SU-DHL-6 (cell line): ENCODE measurements at regions not wholly inside any gene's neighbourhood (a gene's known extent, or its start where the extent isn't known, plus 50 kb on each side); places are given as distances from the start of the nearest gene placed in this dataset.

Source experiments
- EZH2phosphoT487 ChIP-seq: fragments of 200-600 bp; sonication (generic), shearing (Covaris generic); conservative IDR thresholded peaks from 2 replicates; pipeline ENCODE4 v1.6.1; 2018; ENCODE audit warnings: mild to moderate bottlenecking, antibody characterized with exemption, low read length, moderate library complexity, mixed read lengths
- TF ChIP-seq, protein P1 (sequence below): fragments of 200-600 bp; sonication (generic); IDR thresholded peaks from one replicate; pipeline ENCODE4 v1.5.1; 2017; ENCODE audit warnings: antibody characterized with exemption, mild to moderate bottlenecking, low read length, moderate library complexity; ENCODE audit not compliant: insufficient read depth, poor library complexity, severe bottlenecking

DNA sequence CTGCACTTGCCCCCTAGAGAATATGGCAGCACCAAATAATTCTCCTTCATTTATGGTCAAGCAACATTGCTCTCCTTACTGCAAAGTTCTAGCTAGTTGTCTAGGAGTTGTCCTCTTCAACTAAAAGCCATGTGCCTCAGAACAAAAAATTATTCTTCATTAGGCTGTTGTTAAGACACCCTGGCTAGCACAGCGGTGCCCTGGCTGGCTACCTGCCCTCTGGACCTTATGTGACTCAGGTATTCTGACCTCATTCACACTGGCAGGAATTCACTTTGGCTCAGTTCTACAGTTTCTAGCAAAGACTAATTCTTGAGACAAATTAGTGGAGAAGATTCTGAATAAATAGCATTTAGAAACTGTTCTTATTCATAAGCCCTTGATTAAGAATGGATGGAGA lies 224.4 kb upstream of the KRR1 start:
- TF ChIP-seq, protein P1, sequence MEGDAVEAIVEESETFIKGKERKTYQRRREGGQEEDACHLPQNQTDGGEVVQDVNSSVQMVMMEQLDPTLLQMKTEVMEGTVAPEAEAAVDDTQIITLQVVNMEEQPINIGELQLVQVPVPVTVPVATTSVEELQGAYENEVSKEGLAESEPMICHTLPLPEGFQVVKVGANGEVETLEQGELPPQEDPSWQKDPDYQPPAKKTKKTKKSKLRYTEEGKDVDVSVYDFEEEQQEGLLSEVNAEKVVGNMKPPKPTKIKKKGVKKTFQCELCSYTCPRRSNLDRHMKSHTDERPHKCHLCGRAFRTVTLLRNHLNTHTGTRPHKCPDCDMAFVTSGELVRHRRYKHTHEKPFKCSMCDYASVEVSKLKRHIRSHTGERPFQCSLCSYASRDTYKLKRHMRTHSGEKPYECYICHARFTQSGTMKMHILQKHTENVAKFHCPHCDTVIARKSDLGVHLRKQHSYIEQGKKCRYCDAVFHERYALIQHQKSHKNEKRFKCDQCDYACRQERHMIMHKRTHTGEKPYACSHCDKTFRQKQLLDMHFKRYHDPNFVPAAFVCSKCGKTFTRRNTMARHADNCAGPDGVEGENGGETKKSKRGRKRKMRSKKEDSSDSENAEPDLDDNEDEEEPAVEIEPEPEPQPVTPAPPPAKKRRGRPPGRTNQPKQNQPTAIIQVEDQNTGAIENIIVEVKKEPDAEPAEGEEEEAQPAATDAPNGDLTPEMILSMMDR: no peak
- TF ChIP-seq EZH2phosphoT487: no peak
